HG02763 (cell line): ENCODE measurements at regions not wholly inside any gene's neighbourhood (a gene's known extent, or its start where the extent isn't known, plus 50 kb on each side); places are given as distances from the start of the nearest gene placed in this dataset.

ENCODE experiments used
- ATAC-seq: cut with Tn5 transposase; IDR thresholded peaks from one replicate; pipeline ENCODE4 v1.9.1; 2021; ENCODE audit warnings: mild to moderate bottlenecking, moderate library complexity; ENCODE audit not compliant: unreplicated experiment

GRCh38 chr13:34294483-34295129 lies 476.7 kb downstream of the RFC3 start:
- no peak for ATAC-seq

DNA sequence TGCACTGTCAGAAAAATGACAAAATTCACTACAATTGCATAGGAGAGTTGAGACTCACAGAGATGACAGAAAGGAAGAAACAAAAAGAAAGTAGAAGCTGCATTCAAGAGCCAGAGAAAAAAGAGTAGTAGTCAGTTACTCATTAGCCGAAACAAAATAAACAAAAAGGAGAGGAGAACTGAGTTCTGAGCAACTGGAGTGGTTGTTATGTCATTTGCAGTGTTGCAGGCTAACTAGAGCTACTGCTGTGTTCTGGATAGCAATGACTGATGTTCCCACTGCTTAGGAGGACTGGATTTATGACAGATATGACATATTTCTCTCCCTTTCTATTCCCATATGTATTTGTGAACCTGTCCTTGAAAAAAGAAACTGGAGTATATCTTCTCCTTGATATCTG lies 482.6 kb downstream of the RFC3 start:
- no peak for ATAC-seq

- ATAC-seq, result no peak
These were observed 484.6 kb downstream of the RFC3 start for GRCh38 chr13:34302596-34302995.

GRCh38 chr13:34303346-34303745 lies 485.4 kb downstream of the RFC3 start:
- no peak for ATAC-seq

DNA sequence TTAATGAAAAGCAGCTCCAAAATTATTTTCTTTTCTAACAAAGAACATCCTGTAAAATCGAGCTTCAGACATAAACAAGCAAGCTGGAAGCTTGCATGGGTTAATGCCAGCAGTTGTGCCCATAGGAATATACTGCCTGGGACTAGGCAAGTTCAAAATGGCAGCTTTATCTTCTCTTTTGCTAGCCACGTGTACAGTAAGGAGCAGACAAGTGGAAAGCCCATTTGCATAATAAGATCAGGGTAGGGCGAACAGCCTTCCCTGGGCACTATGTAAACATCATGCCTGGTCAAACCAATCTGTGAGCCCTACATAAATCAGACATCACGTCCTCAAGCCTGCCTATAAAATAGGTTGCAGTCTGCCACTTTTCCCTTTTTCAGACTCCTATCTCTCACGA lies 489.7 kb downstream of the RFC3 start:
- no peak for ATAC-seq

- no peak for ATAC-seq
These were observed 490.8 kb downstream of the RFC3 start for GRCh38 chr13:34308725-34309124.

GRCh38 chr13:34310539-34310938 lies 492.6 kb downstream of the RFC3 start:
- ATAC-seq, result no peak

GRCh38 chr13:34311251-34311650 lies 493.3 kb downstream of the RFC3 start:
- ATAC-seq, result no peak

DNA sequence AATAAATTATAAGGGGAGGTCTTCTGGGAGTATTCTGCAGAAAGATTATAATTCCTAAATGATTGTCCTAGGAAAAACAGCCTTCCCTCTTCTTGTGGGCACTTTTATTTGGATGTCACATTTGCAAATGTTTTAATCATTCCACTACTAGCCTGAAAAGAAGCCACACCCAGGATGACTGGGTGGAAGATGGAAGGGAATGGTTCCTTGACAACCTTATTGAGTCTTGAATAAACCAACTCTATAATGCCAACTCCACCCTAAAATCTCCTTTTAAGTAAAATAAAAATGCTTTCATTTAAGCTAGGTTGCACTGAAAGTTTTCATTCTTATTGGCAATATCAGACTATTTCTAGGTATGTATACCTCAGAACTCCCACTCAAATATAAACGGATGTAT lies 494.6 kb downstream of the RFC3 start:
- no peak for ATAC-seq

DNA sequence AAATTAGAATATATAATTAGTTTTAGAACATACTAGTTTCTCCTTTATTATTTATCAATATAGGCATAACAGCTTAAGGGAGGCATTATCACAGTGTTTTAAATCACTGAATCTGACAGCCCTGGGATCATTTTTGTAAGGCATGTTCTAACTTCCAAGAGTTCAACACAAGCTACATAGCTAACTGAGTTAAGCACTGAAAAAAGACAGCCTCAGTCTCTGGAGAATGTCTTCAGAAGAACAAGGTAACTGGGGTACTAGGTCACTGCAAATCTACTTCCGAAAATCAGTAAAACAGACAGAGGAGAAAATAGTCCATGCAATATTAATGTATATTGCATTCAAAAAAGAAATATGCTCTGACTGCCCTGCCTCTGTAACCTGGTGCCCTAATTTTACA lies 502.1 kb downstream of the RFC3 start:
- ATAC-seq, result no peak

- no peak for ATAC-seq
These were observed 504.2 kb downstream of the RFC3 start for GRCh38 chr13:34322014-34322742.

- ATAC-seq, result no peak
These were observed 504.8 kb downstream of the RFC3 start for GRCh38 chr13:34322743-34323074.

DNA sequence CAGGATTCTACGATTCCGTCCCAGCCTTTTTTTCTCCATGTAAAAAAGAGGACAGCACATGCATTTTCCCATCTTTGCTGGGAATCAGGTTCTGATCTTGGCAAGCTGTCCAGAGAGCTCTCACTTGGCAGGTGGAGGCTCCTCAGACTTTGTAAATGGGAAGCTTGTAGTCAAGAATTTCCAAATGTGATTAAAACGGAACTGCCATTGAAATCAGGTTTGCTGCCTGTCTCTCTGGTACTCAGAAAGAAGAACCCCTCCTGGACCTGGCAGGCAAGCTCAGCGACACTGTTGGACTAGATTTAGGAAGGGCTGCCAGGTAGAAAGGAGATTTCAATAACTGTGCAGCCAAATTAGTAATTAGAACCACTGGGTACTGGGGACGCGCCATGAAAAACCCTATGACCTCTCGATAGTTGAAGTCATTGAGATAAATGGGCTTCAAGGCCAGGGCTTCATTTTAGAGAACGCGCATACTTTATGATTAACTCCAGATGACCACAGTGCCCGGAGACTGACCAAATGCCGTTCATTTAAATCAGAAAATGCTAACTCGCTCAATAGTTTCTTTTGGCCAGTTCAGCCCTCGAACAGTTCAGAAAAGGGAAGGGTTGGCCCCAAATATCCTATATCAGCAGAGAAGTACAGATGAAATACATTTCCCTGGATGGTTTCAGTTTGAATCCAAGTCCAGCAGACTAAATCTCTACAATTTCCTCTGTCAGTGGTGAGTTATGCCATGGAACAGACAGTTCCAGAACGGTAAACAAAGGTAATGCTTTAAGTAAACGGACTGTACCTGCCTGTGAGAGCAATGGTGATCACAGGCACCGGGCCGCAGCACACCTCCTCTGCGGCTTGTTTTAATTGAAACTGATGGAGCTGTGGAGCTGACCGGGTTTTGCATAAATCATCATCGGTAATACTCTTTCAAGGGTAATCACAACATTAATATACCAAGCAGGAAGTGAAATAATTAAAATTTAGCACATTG lies 517.4 kb downstream of the RFC3 start:
- no peak for ATAC-seq

- ATAC-seq, result no peak
These were observed 520.2 kb downstream of the RFC3 start for GRCh38 chr13:34338102-34338501.

DNA sequence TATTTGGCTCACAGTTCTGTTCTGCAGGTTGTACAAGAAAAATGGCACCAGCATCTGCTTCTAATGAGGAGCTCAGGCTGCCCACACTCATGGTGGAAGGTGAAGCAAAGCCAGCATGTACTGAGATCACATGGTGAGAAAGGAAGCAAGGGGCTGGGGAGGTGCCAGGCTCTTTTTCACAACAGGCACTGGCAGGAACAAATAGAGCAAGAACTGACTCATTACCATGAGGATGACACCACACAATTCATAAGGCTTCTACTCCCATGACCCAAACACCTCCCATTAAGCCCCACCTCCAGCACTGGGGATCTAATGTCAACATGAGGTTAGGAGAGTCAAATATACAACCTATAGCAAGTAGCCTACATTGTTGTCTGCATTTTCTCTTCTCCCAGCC lies 522.6 kb downstream of the RFC3 start:
- no peak for ATAC-seq

GRCh38 chr13:34343413-34343940 lies 525.5 kb downstream of the RFC3 start:
- ATAC-seq, result no peak

DNA sequence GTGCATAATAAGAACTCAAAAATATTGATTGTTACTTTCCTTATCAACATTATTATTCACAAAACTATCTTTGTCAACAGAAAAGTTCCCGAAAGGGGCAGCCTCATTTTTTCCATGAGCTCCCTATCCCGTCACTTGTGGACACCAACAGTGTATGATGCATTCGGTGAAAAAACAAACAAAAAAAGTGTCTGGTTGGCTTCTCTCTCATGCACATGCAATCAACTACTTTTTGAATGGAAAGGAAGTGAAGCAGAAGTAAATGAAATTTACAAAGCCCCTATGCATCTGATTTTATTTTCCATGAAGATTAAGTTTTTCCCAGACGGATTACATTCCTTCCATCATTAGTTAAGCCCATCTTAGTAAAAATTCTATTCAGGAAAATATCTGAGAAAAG lies 526.9 kb downstream of the RFC3 start:
- ATAC-seq, result no peak

DNA sequence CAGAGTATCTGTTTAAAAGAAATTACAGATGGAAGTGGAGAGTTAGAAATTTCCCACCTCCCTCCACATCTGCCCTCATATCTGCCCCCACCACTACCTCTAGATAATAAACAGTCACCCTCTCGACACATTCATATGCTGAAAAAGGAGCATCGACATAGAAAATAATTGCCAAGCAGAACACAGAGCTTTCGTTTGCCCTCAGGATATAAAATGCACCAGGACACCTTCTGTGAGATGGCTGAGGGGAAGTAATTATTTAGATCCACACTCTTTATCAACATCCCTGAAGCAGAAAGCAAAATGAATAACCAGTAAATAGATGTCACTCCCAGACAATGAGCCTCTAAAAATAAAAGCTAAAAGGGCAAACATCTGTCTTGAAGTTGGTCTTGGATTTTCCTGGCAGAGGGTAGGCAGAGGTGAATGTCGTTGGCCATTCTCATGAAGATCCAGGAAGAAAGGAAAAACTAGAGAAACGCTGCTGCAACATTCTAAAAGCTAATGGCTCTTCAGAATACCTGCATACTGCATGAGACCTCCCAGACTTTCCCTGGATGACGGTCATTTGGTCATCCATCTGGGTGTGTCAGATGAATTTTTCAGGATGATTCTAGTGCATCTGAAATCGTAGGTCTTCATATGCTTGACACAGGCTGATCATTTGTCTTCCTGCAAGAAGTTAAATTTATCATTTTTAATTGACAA lies 527.5 kb downstream of the RFC3 start:
- no peak for ATAC-seq

- ATAC-seq, result no peak
These were observed 528.7 kb downstream of the RFC3 start for GRCh38 chr13:34346626-34347025.

GRCh38 chr13:34347784-34348573 lies 530.0 kb downstream of the RFC3 start:
- ATAC-seq, result no peak
